GM20000 (cell line): ENCODE measurements at regions not wholly inside any gene's neighbourhood (a gene's known extent, or its start where the extent isn't known, plus 50 kb on each side); places are given as distances from the start of the nearest gene placed in this dataset.

ENCODE experiments used
- DNase-seq: peaks from one replicate; pipeline ENCODE4 v3.0.0; 2012; ENCODE audit warnings: low spot score
- CTCF ChIP-seq: IDR thresholded peaks from 2 replicates; pipeline ENCODE4 v1.5.1; 2012; ENCODE audit warnings: mild to moderate bottlenecking, control low read depth; ENCODE audit errors: extremely low read depth, missing control alignments

DNA sequence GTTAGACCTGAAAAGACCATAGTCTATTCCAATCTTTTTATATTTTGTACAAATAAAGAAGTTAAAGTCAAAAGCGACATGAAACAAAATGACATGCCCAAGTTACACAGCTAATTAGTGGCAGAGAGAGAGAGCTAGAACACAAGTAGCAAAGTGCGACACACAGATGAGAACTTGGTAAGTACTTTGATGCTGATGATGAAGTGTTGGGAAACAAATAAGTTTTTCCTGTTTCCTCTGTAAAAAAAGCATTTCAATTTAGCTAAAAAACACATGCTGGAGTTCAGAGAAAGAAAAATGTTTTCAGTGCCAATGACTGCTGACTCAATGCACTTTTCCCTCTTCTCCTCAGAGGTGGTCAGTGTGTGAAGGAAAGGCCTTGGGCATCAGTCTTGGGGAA, 226.9 kb downstream of the PAX3 start:
- no peak for DNase-seq
- TF ChIP-seq CTCF = no peak

GRCh38 chr2:222064286-222064685, 234.5 kb downstream of the PAX3 start:
- no peak for DNase-seq
- no peak for TF ChIP-seq CTCF

GRCh38 chr2:222058819-222059445, 239.9 kb downstream of the PAX3 start:
- DNase-seq = no peak
- no peak for TF ChIP-seq CTCF

DNA sequence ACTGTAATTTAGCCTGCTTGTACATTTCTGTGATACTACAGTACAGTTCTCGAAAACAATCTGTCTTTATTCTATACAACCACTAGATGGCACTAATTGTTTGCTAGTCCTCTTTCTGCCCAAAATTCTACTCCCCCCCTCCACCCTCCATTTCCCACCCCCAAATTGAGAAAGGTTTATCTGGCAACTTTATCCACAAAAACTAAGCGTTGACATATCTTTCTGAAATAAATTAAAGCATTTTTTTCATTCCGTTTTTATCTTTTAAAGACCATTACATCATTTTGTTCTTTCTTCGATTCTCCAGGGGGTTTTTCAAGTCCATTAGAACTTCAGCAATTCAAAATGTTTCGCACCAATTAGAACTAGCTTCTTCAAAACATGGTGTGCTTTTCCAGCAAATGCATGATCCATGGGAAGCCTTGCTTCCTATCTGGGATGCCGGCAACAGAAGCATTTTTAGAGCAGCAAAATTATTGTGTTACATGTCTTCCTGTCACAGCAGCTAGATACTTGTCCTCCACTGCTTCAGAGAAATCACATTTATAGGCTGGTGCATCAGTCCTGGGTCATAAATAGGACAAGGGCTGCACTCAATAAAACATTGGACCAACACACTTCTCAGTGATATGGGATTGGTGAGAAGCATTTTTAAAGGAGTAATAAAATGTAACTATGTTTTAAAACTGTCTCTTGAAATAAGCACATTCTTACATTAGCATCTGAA, 241.3 kb downstream of the PAX3 start:
- no peak for TF ChIP-seq CTCF
- DNase-seq = peak; percentile 50

DNA sequence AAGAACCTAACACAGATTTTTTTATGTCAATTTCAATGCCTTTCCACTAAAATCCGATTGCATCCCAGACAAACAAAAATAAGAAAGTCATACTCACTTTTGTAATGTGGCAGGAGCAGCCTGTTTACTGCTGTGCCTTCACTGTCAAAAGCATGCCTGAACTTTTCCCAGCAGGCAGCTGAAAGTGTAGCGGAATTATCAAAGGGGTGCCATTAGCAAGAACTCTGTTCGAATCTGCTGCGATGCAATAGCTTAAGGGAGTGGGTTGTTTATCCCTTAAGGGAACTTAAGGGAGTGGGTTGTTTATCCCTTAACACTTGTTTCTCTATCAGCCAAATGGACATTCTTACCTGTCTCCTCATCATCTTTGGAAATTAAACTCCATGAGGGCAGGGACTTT, 243.5 kb downstream of the PAX3 start:
- DNase-seq = no peak
- TF ChIP-seq CTCF = no peak

DNA sequence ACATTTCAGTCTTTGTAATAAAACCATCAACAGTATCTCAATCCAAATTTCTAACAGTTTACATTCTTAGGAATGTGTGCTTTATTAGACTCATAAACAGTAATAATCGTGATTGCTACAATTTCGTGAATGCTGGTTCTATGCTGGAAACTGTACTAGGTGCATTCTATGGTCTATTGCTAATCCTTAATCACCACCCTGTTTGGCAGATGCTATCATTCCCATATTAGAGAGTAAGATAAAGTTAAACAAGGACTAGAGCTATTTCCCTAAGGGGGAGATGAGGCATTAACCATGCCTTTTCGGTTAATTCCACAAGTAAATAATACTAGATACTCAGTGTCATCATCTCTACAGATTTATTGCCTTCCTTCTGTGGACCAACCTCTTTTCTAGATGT, 244.0 kb downstream of the PAX3 start:
- no peak for DNase-seq
- no peak for TF ChIP-seq CTCF

- no peak for DNase-seq
- no peak for TF ChIP-seq CTCF
Observed at GRCh38 chr2:222052934-222053367, 245.8 kb downstream of the PAX3 start.
